HG03064 (cell line): ENCODE measurements at regions not wholly inside any gene's neighbourhood (a gene's known extent, or its start where the extent isn't known, plus 50 kb on each side); places are given as distances from the start of the nearest gene placed in this dataset.
"Not testable (repeated sequence)": the region's sequence is repeated elsewhere in the genome, so short reads cannot be mapped to it uniquely, and the experiment has no call there.

Source experiments
- ATAC-seq: cut with Tn5 transposase; IDR thresholded peaks from one replicate; pipeline ENCODE4 v1.9.1; 2021; ENCODE audit warnings: low read depth; ENCODE audit not compliant: unreplicated experiment

DNA sequence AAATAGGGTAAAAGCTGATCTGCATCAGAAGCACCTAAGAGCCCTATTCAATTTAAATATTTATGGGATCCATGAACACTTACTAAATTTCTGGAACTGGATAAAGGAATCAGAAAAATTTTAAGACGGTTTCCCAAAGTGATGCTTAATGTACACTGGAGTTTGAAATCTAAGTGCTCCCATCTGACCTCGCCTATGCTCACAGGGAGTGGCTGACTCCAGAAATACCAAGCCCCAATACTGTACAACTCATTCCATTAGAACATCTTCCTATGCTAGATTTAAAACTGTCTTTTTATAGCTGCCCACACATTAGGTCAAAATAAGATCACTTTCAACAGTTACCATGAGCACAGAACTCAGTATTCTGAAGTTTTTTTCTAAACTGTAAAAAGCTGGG is 1214.6 kb downstream of the CDH11 start:
- no peak for ATAC-seq

DNA sequence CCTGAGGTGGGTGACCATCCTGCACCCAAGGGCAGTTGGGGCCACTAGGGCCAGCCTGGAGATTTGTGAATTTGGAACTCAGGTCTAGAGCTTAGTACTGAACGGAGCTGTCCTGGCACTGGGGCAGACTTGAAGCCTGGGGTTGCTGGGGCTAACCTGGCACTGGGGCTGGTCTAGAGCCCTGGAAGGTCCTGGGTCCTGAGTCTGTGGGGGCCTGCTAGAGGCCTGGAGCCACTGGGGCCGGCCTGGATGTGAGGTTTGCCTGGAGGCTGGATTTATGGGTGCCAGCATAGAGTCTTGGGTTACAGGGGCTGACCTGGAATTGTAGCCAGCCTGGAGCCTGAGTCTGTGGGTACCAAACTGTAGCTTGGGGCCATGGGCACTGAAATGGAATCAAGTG is 1216.9 kb downstream of the CDH11 start:
- ATAC-seq = no peak

DNA sequence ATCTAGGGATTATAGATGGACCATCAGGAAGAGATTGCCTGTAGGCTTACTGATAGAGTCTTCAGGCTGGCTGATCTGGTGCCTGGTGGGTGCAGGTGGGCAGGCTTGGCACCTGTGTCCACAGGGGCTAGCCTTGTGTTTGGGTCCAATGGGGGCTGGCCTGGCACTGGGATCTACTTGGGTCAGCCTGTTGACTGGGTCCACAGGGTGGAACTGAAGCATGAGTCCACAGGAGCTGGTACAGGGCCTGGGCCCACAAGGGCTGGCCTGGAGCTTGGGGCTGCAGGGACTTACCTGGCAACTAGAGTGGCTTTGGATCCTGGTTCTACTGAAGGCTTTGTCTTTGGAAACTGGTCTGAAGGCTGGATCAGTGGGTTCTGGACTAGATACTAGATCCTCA is 1217.7 kb downstream of the CDH11 start:
- no peak for ATAC-seq

DNA sequence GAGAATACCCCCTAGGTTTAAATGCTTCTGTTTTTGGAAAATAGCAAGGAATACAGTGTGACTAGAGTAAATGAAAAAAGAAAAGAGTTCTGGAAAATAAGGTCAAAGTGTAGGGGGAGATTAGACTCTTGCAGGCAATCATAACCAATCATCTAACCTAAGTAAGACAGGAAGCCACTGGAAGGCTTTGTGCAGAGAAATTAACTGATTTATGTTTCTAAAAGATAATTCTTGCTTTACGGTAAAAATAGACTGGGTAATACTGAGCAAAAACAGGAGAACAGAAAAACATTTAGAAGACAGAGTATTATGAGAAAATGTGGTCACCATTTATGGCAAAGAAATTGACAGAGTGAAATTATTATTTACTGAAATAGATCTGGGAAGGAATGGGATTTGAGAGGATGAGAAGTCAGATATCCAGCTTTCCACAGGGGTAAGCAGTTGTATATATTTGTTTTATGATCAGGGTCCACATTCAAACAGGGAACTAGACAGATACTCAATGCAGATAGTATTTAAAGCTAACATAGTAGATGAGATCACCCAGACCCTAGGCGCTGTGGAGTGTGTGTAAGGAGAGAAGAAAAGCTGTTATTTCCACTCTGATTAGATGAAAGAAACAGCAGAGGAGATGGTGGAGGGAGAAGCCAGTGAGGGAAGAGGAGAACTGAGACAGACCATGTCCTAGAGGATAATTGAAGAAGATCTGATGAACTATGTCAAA is 1225.3 kb downstream of the CDH11 start:
- no peak for ATAC-seq

DNA sequence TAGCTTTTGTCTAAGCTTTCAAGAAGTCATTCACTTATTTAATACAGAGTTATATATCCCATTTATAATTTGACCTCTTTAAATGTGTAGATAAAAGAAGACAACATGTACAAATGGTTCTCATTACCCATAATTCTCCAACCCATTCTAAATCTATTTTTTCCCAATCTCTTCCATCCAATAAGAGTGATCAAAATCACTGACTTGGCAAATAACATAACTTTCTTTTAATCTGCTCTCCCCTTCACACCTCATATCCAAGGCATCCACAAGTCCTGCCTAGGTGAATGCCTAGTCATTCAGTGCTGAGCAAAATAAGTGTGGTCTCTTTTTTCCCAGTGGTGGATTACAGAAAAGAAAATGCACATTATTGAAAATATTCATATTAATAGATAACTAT is 1231.1 kb downstream of the CDH11 start:
- no peak for ATAC-seq

DNA sequence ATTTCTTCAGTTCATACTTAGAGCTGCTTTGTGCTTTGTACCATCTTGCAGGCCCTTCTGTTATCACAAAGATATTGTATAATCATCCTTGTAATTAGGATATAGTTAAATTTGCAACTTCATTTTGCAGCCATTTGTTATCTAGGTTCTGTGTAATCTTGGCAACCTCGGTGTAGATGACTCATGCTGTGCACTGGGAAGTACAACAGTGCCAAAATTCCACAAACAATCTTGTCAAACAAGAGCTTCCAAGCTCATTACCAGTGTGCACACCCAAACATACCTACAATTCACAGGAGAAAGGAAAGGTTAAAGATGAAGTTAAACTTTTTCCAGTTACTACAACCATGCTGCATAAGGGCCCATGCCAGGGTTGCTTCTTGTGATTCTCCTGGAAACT is 1231.8 kb downstream of the CDH11 start:
- ATAC-seq = no peak

DNA sequence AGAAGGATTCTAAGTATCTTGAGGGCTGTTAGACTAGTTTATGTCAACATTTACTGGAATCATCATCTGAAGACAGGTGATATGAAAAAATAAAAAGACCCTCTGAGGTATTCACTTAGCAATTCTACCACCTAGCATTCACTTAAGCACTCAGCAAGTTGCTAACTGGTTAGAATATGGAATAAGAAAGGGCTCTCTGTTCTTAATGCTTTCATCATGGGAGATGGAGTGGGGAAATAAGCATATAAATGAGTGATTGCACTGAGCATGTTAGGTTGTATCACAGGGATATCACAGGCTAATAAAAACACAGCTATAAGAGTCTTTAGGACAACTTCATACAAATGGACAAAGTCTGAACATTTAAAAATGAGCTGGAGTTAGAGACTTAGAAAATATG is 1238.8 kb downstream of the CDH11 start:
- ATAC-seq = no peak

DNA sequence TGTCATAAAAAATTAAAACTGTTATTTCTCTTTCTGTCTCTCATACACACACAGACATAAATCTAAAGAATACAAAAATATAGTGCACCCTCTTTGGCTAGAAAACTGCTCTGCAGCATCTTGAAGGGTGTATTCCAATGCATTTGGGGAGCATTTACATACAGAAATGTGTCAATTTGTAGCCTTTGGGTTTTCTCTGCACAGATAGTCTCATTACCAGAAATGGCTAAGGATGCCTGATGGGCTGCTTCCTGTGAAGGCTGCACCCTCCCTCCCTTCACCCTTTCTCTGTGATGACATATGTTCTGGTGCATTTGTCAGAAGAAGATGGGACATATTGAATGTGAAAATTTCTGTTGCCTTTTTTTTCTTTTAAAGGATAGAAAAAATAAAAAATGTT is 1239.3 kb downstream of the CDH11 start:
- no peak for ATAC-seq

DNA sequence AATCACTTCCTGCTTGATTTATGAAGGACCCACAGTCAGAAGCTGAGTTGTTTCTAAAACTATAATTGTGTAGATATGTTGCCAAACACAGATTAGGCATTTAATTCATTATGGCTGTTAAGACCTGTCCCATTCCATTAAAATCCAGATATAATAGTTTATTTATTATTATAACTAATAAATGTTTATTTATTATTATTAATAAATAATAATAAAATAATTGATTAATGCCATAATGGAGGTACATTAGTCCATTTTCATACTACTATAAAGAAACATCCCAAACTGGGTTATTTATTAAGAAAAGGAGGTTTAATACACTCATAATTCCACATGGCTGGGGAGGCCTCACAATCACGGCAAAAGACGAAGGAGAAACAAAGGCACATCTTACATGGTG is 1240.9 kb downstream of the CDH11 start:
- ATAC-seq = no peak

GRCh38 chr16:63877401-63877800 is 1244.5 kb downstream of the CDH11 start:
- ATAC-seq = no peak

GRCh38 chr16:63876103-63876502 is 1245.8 kb downstream of the CDH11 start:
- ATAC-seq = no peak

DNA sequence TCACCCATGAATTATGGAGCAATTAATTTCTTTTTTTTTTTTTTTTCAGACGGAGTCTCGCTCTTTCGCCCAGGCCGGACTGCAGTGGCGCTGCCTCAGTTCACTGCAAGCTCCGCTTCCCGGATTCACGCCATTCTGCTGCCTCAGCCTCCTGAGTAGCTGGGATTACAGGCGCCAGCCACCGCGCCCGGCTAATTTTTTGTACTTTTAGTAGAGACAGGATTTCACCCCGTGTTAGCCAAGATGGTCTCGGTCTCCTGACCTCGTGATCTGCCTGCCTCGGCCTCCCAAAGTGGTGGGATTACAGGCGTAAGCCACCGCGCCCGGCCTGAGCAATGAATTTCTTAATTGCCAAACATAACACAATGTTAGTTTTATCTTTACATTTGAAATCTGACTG is 1261.2 kb downstream of the CDH11 start:
- ATAC-seq = not testable (repeated sequence)

DNA sequence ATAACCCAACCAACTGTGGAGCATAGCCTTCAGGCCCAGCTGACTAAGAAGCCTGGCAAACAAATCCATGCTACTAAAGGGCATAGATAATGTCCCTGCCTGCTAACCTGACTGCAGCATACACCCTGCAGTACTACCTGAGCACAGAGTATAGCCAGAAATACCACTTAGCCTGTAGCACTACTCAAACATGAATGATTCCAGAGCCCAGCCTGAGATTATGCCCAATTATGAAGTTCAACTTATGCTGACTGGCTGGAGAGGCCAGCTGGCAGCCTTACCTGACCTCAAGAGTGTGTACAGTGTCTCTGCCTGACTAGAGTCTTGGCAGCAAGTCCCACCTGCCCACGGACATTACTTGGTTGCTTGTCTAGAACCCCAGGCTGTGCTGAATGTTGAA is 1265.3 kb downstream of the CDH11 start:
- no peak for ATAC-seq

- ATAC-seq = no peak
Observed at GRCh38 chr16:63850979-63851378, 1270.9 kb downstream of the CDH11 start.

DNA sequence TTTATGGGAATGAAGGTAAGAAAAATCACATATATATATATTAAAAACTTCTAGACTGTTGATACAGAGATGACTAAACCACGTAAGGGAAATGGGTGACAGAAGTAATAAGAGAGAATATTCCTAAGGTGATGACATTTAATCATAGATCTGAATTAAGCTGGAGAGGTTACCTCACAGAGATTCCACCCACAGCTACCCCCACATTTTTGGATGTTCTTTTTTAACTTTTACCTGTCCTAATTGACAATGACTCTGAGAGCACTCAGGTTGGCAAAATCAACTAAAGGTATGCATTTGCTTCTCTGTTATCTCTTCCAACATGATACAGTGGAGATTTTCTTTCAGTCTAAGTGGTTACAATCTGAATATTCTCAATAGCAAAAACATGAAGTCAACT is 1280.6 kb downstream of the CDH11 start:
- no peak for ATAC-seq

DNA sequence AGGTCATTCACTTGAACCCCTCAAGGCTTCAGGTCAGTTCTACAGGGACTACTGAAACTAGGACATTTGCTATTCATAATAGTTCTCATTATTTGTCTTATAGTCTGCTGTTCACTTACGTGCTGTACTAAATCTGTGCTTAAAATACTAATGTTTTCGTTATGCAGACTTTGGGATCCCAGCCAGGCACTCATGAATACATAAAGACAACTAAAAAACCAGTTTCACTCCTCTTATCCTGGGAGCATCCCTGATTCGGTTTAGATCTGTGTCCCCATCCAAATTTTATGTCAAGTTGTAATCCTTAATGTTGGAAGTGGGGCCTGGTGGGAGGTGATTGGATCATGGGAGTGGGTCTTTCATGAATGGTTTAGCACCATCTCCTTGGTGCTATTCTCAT is 1291.8 kb downstream of the CDH11 start:
- no peak for ATAC-seq

GRCh38 chr16:63822818-63823217 is 1299.0 kb downstream of the CDH11 start:
- no peak for ATAC-seq

DNA sequence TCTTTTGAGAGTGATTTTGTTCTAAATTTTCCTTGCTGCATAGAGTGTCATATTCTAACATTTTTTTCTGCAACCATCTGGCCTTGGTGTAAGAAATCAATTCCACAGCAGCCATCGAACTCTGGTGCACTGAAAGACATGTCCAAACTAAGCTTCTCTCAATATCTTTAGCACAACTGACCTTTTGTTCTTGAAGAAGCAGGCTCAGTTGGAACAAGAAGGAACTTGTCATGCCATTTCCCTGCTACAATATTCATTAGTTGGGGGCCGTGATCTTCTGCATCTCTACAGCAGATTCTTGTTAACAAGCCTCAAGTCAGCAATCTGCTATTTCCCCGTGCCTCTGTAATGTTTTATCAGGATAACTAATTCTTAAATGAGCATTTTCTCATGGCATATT is 1305.6 kb downstream of the CDH11 start:
- no peak for ATAC-seq

DNA sequence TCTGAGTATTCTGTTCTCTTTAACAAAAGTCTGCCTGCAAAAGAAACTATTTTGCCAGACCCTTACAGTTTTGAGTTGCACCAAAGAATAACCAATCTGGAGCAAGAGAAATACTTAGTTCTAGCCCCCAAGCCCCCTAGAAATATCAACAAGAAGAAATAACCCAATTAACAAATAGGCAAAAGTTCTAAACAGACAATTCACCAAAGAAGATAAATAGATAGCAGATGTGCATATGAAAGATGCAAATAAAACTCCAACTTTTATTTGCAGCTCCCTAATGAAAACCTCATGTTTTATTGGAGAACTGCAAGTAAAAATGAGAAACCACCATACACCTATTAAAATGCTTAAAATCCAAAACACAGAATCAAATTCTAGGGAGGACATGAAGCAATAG is 1308.0 kb downstream of the CDH11 start:
- no peak for ATAC-seq

DNA sequence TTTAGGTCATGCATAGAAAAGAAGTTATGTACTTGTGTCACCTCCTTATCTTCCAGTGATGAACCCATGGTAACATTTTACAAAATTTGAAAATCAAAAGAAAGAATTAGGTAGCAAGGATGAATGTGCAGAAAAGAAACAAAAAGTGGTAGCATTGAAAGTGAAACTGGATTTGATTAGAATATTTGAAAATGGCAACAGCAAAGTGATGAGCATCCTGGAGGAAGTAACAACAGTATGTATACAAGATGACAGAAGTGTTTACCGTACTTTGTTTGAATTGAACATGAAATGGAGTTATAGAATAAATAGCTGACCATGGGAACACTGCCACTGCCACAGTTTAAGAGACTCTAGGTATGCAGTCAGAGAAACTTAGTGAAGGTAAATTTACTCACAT is 1313.1 kb downstream of the CDH11 start:
- no peak for ATAC-seq

DNA sequence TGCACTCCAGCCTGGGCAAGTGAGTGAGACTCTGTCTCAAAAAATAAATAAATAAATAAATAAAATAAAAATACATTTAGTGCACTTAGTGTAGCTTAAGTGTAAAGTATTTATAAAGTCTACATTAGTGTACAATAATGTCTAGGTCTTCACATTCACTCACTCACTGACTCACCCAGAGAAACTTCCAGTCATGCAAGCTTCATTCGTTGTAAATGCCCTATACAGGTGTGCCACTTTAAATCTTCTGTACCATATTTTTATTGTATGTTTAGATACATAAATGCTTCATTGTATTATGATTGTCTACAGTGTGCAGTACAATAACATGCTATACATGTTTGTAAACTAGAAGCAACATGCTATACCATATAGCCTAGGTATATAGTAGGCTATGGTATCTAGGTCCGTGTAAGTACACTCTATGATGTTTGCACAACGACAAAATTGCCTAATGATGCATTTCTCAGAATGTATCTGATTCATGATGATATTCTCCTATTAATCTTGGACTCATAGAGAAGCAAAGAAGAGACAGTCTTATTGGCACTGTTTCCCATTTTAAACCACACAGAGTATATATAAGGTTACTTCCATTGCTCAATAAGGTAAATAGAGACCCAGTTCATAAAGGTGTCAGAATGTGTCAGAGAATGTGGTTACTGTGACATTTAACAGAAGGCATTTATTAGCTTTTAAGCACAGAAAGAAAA is 1314.9 kb downstream of the CDH11 start:
- no peak for ATAC-seq

DNA sequence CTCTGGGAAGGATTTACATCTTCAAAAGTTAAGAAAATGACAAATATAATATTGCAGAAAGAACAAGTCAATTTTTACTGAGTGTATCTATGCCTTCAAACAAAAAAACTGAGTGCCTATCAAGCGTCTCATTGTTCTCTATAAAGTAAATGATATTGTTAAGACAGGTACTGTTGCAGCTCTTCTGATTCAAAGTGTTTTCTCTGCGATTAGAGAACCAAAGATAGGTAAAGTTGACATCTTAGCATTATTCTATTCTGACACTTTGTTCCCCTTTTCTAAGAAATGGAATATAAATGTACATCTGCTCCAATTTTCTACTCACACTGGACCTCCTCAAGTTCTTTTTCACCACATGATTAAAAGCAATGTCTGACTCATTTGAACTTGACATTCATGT is 1317.7 kb downstream of the CDH11 start:
- ATAC-seq = no peak
